ENCODE measurements at regions not wholly inside any gene's neighbourhood (a gene's known extent, or its start where the extent isn't known, plus 50 kb on each side); places are given as distances from the start of the nearest gene placed in this dataset.

DNA sequence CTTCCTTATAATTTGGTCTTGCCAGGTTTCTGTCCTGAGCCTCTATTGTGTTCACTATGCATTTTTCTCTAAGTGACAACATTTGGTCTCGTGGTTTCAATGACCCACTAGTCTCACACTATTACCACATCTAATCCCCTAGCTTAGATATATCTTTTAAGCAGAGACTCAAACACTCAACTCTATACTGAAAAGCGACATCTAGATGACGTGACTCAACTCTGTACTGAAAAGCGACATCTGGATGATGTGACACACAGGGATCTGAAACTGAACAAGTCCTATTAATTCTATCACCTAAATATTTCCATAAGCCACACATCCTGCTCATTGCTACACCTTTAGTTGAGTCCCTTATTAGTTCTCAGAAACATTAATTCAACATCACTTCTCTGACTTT, 141.7 kb upstream of the MBNL1 start:
- TF ChIP-seq BHLHE40 (IDR thresholded peaks at IDR 0.05; ENCODE audit: borderline replicate concordance) (no peak), HDGF (IDR thresholded peaks at IDR 0.05; ENCODE audit: borderline replicate concordance) (no peak), FOXM1 (IDR thresholded peaks at IDR 0.05; ENCODE audit: borderline replicate concordance) (no peak), ELF4 (IDR thresholded peaks at IDR 0.05) (no peak), SUZ12 (IDR thresholded peaks at IDR 0.05) (no peak), FOXA1 (IDR thresholded peaks at IDR 0.05) (no peak), SP1 (IDR thresholded peaks at IDR 0.05) (no peak), ZNF384 (IDR thresholded peaks at IDR 0.05) (no peak), NFRKB (IDR thresholded peaks at IDR 0.05) (no peak), TARDBP (IDR thresholded peaks at IDR 0.05) (no peak), FOXK2 (IDR thresholded peaks at IDR 0.05) (no peak), ARNT (IDR thresholded peaks at IDR 0.05) (no peak), LEF1 (IDR thresholded peaks at IDR 0.05; ENCODE audit: borderline replicate concordance) (no peak), L3MBTL2 (conservative IDR thresholded peaks at IDR 0.05) (no peak), CTBP1 (IDR thresholded peaks at IDR 0.05; ENCODE audit: borderline replicate concordance) (no peak)
- TF ChIP-seq, protein P1, sequence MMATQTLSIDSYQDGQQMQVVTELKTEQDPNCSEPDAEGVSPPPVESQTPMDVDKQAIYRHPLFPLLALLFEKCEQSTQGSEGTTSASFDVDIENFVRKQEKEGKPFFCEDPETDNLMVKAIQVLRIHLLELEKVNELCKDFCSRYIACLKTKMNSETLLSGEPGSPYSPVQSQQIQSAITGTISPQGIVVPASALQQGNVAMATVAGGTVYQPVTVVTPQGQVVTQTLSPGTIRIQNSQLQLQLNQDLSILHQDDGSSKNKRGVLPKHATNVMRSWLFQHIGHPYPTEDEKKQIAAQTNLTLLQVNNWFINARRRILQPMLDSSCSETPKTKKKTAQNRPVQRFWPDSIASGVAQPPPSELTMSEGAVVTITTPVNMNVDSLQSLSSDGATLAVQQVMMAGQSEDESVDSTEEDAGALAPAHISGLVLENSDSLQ (IDR thresholded peaks at IDR 0.05) = no peak

DNA sequence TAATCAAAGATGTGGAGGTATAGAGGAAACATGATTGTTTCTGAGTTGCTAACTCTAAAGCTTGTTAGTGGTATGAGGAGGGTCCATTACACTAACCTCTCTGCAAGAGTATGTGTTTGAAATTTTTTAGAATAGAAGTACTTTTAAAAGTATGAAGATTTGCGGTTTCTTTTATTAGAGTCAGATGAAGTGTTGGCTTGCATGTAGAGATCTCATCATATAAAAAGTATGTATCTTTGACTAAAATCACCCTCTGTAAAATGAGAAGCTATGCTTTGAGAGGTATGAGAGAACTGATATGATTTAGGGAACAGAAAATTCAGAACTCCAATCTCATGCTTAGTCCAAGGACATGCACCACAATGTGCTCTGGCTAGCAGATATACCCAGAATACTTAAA, 140.4 kb upstream of the MBNL1 start:
- CTCF ChIA-PET = no interaction called here
- TF ChIP-seq, protein P1 (IDR thresholded peaks at IDR 0.05) = no peak
- TF ChIP-seq TARDBP (IDR thresholded peaks at IDR 0.05) = no peak
- no peak for TF ChIP-seq LEF1 (IDR thresholded peaks at IDR 0.05; ENCODE audit: borderline replicate concordance)
- no peak for TF ChIP-seq FOXK2 (IDR thresholded peaks at IDR 0.05)
- no peak for TF ChIP-seq L3MBTL2 (conservative IDR thresholded peaks at IDR 0.05)
- TF ChIP-seq BHLHE40 (IDR thresholded peaks at IDR 0.05; ENCODE audit: borderline replicate concordance) = no peak
- no peak for TF ChIP-seq SP1 (IDR thresholded peaks at IDR 0.05)
- no peak for TF ChIP-seq NFRKB (IDR thresholded peaks at IDR 0.05)
- TF ChIP-seq ARNT (IDR thresholded peaks at IDR 0.05) = no peak
- no peak for TF ChIP-seq CTBP1 (IDR thresholded peaks at IDR 0.05; ENCODE audit: borderline replicate concordance)
- DNase-seq (ENCODE audit: extremely low spot score) = no peak
- POLR2A ChIA-PET = no interaction called here

More for the DNA sequence above, 141.7 kb upstream of the MBNL1 start:
- ChIA-PET CTCF (no interaction called here), POLR2A (no interaction called here)
- DNase-seq (ENCODE audit: extremely low spot score) = no peak

DNA sequence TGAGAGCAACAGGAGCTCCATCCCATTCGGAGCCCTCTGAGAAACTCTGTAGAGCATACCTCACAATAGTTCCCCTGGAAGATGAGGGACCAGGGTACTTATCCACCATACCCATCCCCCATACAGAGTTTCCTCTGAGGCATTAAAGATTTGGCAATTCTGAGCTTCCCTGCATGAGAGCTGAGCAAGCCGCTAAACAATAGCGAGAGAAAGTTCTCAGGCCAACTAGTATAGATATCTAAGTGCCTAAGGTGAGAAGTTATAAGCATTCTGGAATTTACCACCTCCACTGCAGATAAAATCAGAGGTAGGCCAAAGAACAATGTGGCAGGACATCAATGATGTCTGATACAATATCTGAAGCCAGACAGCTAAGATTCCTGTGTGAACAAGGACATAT, 129.1 kb upstream of the MBNL1 start:
- POLR2A ChIA-PET = no interaction called here
- CTCF ChIA-PET = no interaction called here
- TF ChIP-seq LEF1 (IDR thresholded peaks at IDR 0.05; ENCODE audit: borderline replicate concordance) (no peak), NFRKB (IDR thresholded peaks at IDR 0.05) (no peak), L3MBTL2 (conservative IDR thresholded peaks at IDR 0.05) (no peak), BHLHE40 (IDR thresholded peaks at IDR 0.05; ENCODE audit: borderline replicate concordance) (no peak), FOXK2 (IDR thresholded peaks at IDR 0.05) (no peak), ARNT (IDR thresholded peaks at IDR 0.05) (no peak), ZNF384 (IDR thresholded peaks at IDR 0.05) (no peak), ELF4 (IDR thresholded peaks at IDR 0.05) (no peak), FOXM1 (IDR thresholded peaks at IDR 0.05; ENCODE audit: borderline replicate concordance) (no peak), HDGF (IDR thresholded peaks at IDR 0.05; ENCODE audit: borderline replicate concordance) (no peak), FOXA1 (IDR thresholded peaks at IDR 0.05) (no peak), SUZ12 (IDR thresholded peaks at IDR 0.05) (no peak), CTBP1 (IDR thresholded peaks at IDR 0.05; ENCODE audit: borderline replicate concordance) (no peak), TARDBP (IDR thresholded peaks at IDR 0.05) (no peak), SP1 (IDR thresholded peaks at IDR 0.05) (no peak)
- TF ChIP-seq, protein P1 (IDR thresholded peaks at IDR 0.05) = no peak
- no peak for DNase-seq (ENCODE audit: extremely low spot score)

DNA sequence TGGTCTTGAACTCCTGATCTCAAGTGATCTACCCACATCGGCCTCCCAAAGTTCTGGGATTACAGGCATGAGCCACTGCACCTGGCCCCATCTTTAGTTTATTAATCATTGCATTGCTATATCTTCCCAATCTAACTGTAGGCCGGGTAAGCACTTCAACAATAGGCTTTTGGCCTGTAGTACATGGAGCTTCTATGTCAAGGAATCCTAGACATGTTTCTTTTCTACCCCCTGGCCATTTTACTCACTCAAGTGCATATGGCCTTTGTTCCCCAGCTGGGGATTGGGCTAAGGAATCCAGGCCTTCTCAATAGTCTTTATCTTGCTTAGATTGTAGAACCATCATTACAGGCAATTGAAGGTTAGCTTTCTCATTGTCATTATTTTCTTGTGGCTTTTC, 122.3 kb upstream of the MBNL1 start:
- ChIA-PET CTCF (no interaction called here), POLR2A (no interaction called here)
- TF ChIP-seq FOXA1 (IDR thresholded peaks at IDR 0.05) (no peak), HDGF (IDR thresholded peaks at IDR 0.05; ENCODE audit: borderline replicate concordance) (no peak), FOXK2 (IDR thresholded peaks at IDR 0.05) (no peak), SP1 (IDR thresholded peaks at IDR 0.05) (no peak), LEF1 (IDR thresholded peaks at IDR 0.05; ENCODE audit: borderline replicate concordance) (no peak), ZNF384 (IDR thresholded peaks at IDR 0.05) (no peak)
- no peak for DNase-seq (ENCODE audit: extremely low spot score)

DNA sequence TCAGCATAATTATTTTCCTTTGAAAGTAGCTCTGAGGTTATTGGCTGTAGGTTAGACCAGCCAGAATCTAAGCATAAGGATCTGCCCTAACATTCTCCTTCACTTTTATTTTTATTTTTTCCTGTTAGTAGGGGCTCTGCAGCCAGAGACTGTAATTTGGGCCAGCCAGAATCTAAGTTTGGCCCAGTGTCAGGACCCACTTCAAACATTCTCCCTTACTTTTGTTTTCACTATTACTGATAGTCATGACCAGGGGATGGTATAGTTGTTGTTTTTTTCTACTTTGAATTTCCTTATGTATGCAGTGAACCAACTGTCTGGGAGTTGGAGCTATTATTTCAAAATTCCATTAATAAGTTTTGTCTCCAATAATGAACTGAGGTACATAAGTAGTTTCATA, 121.0 kb upstream of the MBNL1 start:
- TF ChIP-seq ARNT (IDR thresholded peaks at IDR 0.05) = no peak
- TF ChIP-seq ZNF384 (IDR thresholded peaks at IDR 0.05) = no peak
- no peak for TF ChIP-seq NFRKB (IDR thresholded peaks at IDR 0.05)
- TF ChIP-seq HDGF (IDR thresholded peaks at IDR 0.05; ENCODE audit: borderline replicate concordance) = no peak
- no peak for TF ChIP-seq SUZ12 (IDR thresholded peaks at IDR 0.05)
- no peak for TF ChIP-seq FOXK2 (IDR thresholded peaks at IDR 0.05)
- TF ChIP-seq, protein P1 (IDR thresholded peaks at IDR 0.05) = no peak
- TF ChIP-seq CTBP1 (IDR thresholded peaks at IDR 0.05; ENCODE audit: borderline replicate concordance) = no peak
- no peak for TF ChIP-seq ELF4 (IDR thresholded peaks at IDR 0.05)
- TF ChIP-seq FOXM1 (IDR thresholded peaks at IDR 0.05; ENCODE audit: borderline replicate concordance) = no peak
- no peak for TF ChIP-seq SP1 (IDR thresholded peaks at IDR 0.05)
- no peak for TF ChIP-seq LEF1 (IDR thresholded peaks at IDR 0.05; ENCODE audit: borderline replicate concordance)
- no peak for TF ChIP-seq FOXA1 (IDR thresholded peaks at IDR 0.05)
- TF ChIP-seq BHLHE40 (IDR thresholded peaks at IDR 0.05; ENCODE audit: borderline replicate concordance) = no peak
- no peak for TF ChIP-seq L3MBTL2 (conservative IDR thresholded peaks at IDR 0.05)
- CTCF ChIA-PET = no interaction called here
- POLR2A ChIA-PET = no interaction called here
- no peak for DNase-seq (ENCODE audit: extremely low spot score)

DNA sequence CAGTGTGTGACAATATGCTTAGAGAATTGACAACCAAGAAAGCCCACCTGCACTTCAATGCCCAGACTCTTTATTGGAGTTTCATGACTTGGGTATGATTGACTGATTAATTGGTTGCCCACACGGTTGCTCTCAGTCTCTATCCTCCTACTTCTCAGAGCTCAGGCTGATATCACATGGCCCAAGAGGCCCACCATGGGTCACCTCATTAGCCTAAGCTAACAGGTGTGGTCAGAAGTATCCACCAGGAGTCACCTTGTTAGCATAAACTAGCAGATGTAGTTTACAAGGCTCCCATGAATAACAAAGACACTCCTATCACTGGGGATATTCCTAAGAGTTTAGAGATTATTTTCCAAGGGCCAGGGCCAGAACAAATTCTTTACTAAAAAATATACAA, 120.2 kb upstream of the MBNL1 start:
- no peak for TF ChIP-seq L3MBTL2 (conservative IDR thresholded peaks at IDR 0.05)
- no peak for TF ChIP-seq TARDBP (IDR thresholded peaks at IDR 0.05)
- TF ChIP-seq SP1 (IDR thresholded peaks at IDR 0.05) = no peak
- no peak for DNase-seq (ENCODE audit: extremely low spot score)
- ChIA-PET CTCF (no interaction called here), POLR2A (no interaction called here)

All from HEK293T (cell line).